Neural cell (in vitro differentiated cells): ENCODE measurements at regions not wholly inside any gene's neighbourhood (a gene's known extent, or its start where the extent isn't known, plus 50 kb on each side); places are given as distances from the start of the nearest gene placed in this dataset.

Source experiments
- EZH2 ChIP-seq: fragments of 200-600, 300-800 bp; shearing (Covaris generic), sonication (generic); IDR thresholded peaks from 2 replicates; pipeline ENCODE4 v1.6.1; 2014; ENCODE audit warnings: antibody characterized with exemption, low read length, borderline replicate concordance, mild to moderate bottlenecking; ENCODE audit not compliant: insufficient read depth, poor library complexity, severe bottlenecking
- POLR2AphosphoS5 ChIP-seq: IDR thresholded peaks from 2 replicates; pipeline ENCODE4 v1.6.1; 2012
- SMC3 ChIP-seq: fragments of 450-650 bp; conservative IDR thresholded peaks from 2 replicates; pipeline ENCODE4 v1.6.1; 2014; ENCODE audit warnings: antibody characterized with exemption, mild to moderate bottlenecking, moderate library complexity; ENCODE audit not compliant: poor library complexity
- TAF1 ChIP-seq: IDR thresholded peaks from 2 replicates; pipeline ENCODE4 v1.6.1; 2012; ENCODE audit warnings: low read depth
- TF ChIP-seq, protein P1 (sequence below): fragments of 450-650 bp; IDR thresholded peaks from 2 replicates; pipeline ENCODE4 v1.5.1; 2014; ENCODE audit warnings: antibody characterized with exemption, mild to moderate bottlenecking, moderate library complexity; ENCODE audit not compliant: poor library complexity, severe bottlenecking

DNA sequence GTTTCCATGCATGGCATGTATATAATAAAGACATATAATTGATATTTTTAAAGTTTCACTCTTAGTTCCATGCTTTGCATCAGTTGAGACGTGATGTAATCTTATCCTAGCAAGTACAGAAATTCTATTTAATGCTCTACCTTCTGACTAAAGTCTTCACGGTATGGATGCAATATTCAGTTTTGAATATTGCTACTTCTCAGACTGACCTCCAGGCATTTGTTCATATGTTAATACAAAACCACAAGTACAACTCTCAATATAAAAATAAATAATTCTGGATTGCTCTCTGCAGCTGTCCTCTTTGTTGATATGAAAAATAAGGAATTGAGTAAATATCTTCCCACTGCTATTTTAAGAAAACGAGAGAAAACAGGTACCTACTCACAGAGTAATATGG is 309.8 kb upstream of the HAND2 start:
- TF ChIP-seq, protein P1, sequence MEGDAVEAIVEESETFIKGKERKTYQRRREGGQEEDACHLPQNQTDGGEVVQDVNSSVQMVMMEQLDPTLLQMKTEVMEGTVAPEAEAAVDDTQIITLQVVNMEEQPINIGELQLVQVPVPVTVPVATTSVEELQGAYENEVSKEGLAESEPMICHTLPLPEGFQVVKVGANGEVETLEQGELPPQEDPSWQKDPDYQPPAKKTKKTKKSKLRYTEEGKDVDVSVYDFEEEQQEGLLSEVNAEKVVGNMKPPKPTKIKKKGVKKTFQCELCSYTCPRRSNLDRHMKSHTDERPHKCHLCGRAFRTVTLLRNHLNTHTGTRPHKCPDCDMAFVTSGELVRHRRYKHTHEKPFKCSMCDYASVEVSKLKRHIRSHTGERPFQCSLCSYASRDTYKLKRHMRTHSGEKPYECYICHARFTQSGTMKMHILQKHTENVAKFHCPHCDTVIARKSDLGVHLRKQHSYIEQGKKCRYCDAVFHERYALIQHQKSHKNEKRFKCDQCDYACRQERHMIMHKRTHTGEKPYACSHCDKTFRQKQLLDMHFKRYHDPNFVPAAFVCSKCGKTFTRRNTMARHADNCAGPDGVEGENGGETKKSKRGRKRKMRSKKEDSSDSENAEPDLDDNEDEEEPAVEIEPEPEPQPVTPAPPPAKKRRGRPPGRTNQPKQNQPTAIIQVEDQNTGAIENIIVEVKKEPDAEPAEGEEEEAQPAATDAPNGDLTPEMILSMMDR: no peak
- TF ChIP-seq EZH2 (no peak), TAF1 (no peak), SMC3 (no peak), POLR2AphosphoS5 (no peak)
